ENCODE measurements at regions not wholly inside any gene's neighbourhood (a gene's known extent, or its start where the extent isn't known, plus 50 kb on each side); places are given as distances from the start of the nearest gene placed in this dataset.

DNA sequence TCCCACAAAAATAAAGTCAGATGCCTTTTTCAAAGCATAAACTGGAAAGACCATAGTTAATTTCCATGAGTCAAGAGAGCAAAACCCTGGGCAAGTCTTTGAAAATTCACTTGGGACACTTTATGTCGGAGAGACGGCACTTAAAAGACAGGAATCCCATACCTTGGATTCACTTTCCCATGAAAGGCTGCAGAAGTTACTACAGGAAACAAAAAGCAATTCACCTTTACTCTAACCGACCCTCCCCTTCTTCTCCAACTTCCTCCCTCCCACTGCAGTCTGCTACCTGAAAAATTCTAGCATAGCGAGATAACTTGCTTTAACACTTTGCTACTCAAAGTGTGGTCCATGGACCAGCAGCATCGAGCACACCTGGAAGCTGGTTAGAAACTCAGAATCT is 539.1 kb upstream of the JAG1 start:
- no peak for TF ChIP-seq POLR2A (IDR thresholded peaks at IDR 0.05; ENCODE audit: low read depth, low read length)
- TF ChIP-seq RAD21 (IDR thresholded peaks at IDR 0.05; ENCODE audit: insufficient read depth, low read depth, low read length): no peak
- TF ChIP-seq ATF2 (IDR thresholded peaks at IDR 0.05; ENCODE audit: low read length): no peak
- no peak for TF ChIP-seq RCOR1 (conservative IDR thresholded peaks at IDR 0.05; ENCODE audit: low read depth, low read length)
- no peak for TF ChIP-seq NFYB (IDR thresholded peaks at IDR 0.05; ENCODE audit: insufficient read depth, low read depth, low read length)
- TF ChIP-seq FOXM1 (IDR thresholded peaks at IDR 0.05; ENCODE audit: low read depth, low read length): no peak
- TF ChIP-seq CHD2 (IDR thresholded peaks at IDR 0.05; ENCODE audit: borderline replicate concordance, low read depth, low read length): no peak
- no peak for TF ChIP-seq EZH2 (IDR thresholded peaks at IDR 0.05; ENCODE audit: borderline replicate concordance, control insufficient read depth, low read depth, low read length)
- TF ChIP-seq, protein P1, sequence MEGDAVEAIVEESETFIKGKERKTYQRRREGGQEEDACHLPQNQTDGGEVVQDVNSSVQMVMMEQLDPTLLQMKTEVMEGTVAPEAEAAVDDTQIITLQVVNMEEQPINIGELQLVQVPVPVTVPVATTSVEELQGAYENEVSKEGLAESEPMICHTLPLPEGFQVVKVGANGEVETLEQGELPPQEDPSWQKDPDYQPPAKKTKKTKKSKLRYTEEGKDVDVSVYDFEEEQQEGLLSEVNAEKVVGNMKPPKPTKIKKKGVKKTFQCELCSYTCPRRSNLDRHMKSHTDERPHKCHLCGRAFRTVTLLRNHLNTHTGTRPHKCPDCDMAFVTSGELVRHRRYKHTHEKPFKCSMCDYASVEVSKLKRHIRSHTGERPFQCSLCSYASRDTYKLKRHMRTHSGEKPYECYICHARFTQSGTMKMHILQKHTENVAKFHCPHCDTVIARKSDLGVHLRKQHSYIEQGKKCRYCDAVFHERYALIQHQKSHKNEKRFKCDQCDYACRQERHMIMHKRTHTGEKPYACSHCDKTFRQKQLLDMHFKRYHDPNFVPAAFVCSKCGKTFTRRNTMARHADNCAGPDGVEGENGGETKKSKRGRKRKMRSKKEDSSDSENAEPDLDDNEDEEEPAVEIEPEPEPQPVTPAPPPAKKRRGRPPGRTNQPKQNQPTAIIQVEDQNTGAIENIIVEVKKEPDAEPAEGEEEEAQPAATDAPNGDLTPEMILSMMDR (IDR thresholded peaks at IDR 0.05 in 2 of 3, conservative IDR thresholded peaks at IDR 0.05 in 1 of 3; ENCODE audit: control insufficient read depth in 2 of 3, extremely low read depth in 1 of 3, insufficient read depth in 1 of 3, low read depth in 3 of 3, low read length in 3 of 3): no peak
- TF ChIP-seq ZNF622 (IDR thresholded peaks at IDR 0.05): no peak
- TF ChIP-seq MAX (IDR thresholded peaks at IDR 0.05; ENCODE audit: low read depth, low read length): no peak

Data from GM12878 (cell line).